ENCODE measurements at regions not wholly inside any gene's neighbourhood (a gene's known extent, or its start where the extent isn't known, plus 50 kb on each side); places are given as distances from the start of the nearest gene placed in this dataset.

DNA sequence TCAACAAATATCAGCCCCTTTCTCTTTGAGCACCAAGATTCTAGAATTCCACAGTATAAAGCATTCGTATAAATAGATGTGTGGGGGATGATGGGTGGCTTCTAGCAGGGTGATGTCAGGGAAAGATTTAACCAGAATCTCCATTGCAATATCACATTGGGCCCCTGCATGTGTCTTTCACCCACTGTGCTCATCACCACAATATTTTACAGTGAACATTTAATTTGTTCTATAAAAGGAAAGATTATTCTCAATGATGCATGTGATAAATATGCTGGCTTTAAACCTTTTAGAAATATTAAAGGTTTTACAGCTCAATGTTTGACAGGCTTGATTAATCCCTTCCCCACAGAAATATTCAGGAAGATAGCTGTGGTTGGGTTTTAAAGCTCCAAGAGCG is 457.8 kb upstream of the DAB1 start:
- TF ChIP-seq, protein P1, sequence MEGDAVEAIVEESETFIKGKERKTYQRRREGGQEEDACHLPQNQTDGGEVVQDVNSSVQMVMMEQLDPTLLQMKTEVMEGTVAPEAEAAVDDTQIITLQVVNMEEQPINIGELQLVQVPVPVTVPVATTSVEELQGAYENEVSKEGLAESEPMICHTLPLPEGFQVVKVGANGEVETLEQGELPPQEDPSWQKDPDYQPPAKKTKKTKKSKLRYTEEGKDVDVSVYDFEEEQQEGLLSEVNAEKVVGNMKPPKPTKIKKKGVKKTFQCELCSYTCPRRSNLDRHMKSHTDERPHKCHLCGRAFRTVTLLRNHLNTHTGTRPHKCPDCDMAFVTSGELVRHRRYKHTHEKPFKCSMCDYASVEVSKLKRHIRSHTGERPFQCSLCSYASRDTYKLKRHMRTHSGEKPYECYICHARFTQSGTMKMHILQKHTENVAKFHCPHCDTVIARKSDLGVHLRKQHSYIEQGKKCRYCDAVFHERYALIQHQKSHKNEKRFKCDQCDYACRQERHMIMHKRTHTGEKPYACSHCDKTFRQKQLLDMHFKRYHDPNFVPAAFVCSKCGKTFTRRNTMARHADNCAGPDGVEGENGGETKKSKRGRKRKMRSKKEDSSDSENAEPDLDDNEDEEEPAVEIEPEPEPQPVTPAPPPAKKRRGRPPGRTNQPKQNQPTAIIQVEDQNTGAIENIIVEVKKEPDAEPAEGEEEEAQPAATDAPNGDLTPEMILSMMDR (IDR thresholded peaks at IDR 0.05 in 4 of 5, conservative IDR thresholded peaks at IDR 0.05 in 1 of 5) = no peak
- TF ChIP-seq POLR2A (IDR thresholded peaks at IDR 0.05) = no peak
